Vagina (tissue), 2 donors: ENCODE measurements at regions not wholly inside any gene's neighbourhood (a gene's known extent, or its start where the extent isn't known, plus 50 kb on each side); places are given as distances from the start of the nearest gene placed in this dataset.
"Not testable (repeated sequence)": the region's sequence is repeated elsewhere in the genome, so short reads cannot be mapped to it uniquely, and the experiment has no call there.

Source experiments
- DNase-seq, 2 donors: peaks; one replicate each; pipeline ENCODE4 v3.0.0-alpha.2; 2017; ENCODE audit errors: extremely low spot score in 2 of 2
- H3K27ac ChIP-seq: fragments of 200-600 bp; sonication (generic); one replicate; pipeline ENCODE4 v1.5.1; 2019
- H3K27me3 ChIP-seq: fragments of 200-600 bp; sonication (generic); one replicate; pipeline ENCODE4 v1.5.1; 2019
- H3K36me3 ChIP-seq, 2 donors: fragments of 200-600 bp; sonication (generic); one replicate each; pipeline ENCODE4 v1.5.1; 2017 to 2019
- H3K4me1 ChIP-seq: fragments of 200-600 bp; sonication (generic); one replicate; pipeline ENCODE4 v1.5.1; 2019
- H3K4me3 ChIP-seq, 2 donors: fragments of 200-600 bp; sonication (generic); 1 replicate in 1 of 2; 2 replicates in 1 of 2; pipeline ENCODE4 v1.5.1; 2016 to 2019
- H3K9me3 ChIP-seq: fragments of 200-600 bp; sonication (generic); one replicate; pipeline ENCODE4 v1.5.1; 2019
- POLR2A ChIP-seq, 2 donors: fragments of 450-650 bp; IDR thresholded peaks; one replicate each; pipeline ENCODE4 v1.6.1; 2017; ENCODE audit warnings: antibody characterized with exemption in 2 of 2, mild to moderate bottlenecking in 2 of 2, moderate library complexity in 2 of 2
- POLR2AphosphoS5 ChIP-seq, 2 donors: sonication (generic); formaldehyde crosslinking; IDR thresholded peaks; one replicate each; pipeline ENCODE4 v1.9.0; 2017; ENCODE audit warnings: antibody characterized with exemption in 2 of 2, mild to moderate bottlenecking in 2 of 2, low read depth in 1 of 2; ENCODE audit not compliant: insufficient read depth in 1 of 2
- intact Hi-C: fragments of 100-400 bp; cut with DNase I; formaldehyde crosslinking; loops from one replicate; pipeline ENCODE4 v1.15.1; 2023
- TF ChIP-seq, protein P1 (sequence below), 3 experiments: fragments of 450-650 bp in 2 of 3; fragments of 200-600 bp in 1 of 3; sonication (generic) in 1 of 3; IDR thresholded peaks; one replicate each; pipeline ENCODE4 v1.5.1; 2017 to 2019; ENCODE audit warnings: antibody characterized with exemption in 3 of 3, mild to moderate bottlenecking in 2 of 3, moderate library complexity in 2 of 3

DNA sequence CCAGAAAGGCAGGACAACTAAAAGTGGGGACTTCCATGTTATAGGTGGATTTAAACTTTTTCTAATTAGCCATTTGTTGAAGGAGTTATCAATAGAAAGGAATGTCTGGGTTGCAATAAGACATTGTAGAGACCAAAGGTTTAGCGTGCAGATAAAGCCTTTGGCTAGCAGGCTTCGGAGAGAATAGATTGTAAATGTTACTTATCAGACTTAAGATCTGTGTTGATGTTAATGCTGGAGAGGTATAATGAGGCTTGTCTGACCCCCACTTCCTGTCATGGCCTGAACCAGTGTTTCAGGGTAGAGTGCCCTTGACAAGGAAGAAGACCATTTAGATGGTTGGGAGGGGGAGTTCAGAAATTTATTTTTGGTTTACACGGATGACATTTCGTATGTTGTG is 67.1 kb upstream of the SPIN4 start:
- H3K27me3 ChIP-seq = no peaks in the 10 kb centered on the region
- H3K4me3 ChIP-seq = no peak overlapping the region
- no peak overlapping the region for H3K27ac ChIP-seq
- intact Hi-C loops = no loop called here
- H3K9me3 ChIP-seq = no peaks in the 10 kb centered on the region
- no peaks in the 10 kb centered on the region for H3K4me1 ChIP-seq
- DNase-seq = no peak
- TF ChIP-seq, protein P1, sequence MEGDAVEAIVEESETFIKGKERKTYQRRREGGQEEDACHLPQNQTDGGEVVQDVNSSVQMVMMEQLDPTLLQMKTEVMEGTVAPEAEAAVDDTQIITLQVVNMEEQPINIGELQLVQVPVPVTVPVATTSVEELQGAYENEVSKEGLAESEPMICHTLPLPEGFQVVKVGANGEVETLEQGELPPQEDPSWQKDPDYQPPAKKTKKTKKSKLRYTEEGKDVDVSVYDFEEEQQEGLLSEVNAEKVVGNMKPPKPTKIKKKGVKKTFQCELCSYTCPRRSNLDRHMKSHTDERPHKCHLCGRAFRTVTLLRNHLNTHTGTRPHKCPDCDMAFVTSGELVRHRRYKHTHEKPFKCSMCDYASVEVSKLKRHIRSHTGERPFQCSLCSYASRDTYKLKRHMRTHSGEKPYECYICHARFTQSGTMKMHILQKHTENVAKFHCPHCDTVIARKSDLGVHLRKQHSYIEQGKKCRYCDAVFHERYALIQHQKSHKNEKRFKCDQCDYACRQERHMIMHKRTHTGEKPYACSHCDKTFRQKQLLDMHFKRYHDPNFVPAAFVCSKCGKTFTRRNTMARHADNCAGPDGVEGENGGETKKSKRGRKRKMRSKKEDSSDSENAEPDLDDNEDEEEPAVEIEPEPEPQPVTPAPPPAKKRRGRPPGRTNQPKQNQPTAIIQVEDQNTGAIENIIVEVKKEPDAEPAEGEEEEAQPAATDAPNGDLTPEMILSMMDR (IDR thresholded peaks at IDR 0.05) = no peak
- TF ChIP-seq POLR2A (IDR thresholded peaks at IDR 0.05) (no peak), POLR2AphosphoS5 (IDR thresholded peaks at IDR 0.05; ENCODE audit: insufficient read depth in 1 of 2, low read depth in 1 of 2) (no peak)
- no peaks in the 10 kb centered on the region for H3K36me3 ChIP-seq

DNA sequence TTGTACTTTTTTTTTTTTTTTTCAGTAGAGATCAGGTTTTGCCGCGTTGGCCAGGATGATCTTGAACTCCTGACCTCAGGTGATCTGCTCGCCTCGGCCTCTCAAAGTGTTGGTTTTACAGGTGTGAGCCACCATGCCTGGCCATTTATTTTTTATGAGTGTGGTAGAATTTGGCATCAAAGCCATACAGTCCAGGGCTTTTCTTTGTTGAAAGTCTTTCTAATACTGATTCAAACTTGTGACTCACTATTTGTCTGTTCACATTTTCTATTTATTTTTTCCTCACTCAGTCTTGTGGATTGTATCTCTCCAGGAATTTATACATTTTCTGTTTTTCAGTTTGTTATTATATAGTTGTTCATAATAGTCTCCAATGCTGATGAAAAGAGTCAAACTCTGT is 66.5 kb upstream of the SPIN4 start:
- TF ChIP-seq, protein P1 (IDR thresholded peaks at IDR 0.05) = no peak
- TF ChIP-seq POLR2AphosphoS5 (IDR thresholded peaks at IDR 0.05; ENCODE audit: insufficient read depth in 1 of 2, low read depth in 1 of 2) (no peak), POLR2A (IDR thresholded peaks at IDR 0.05) (no peak)
- no peak overlapping the region for H3K4me3 ChIP-seq
- intact Hi-C loops = no loop called here
- no peak overlapping the region for H3K27ac ChIP-seq
- DNase-seq = no peak
- no peaks in the 10 kb centered on the region for H3K9me3 ChIP-seq
- no peaks in the 10 kb centered on the region for H3K27me3 ChIP-seq
- no peaks in the 10 kb centered on the region for H3K36me3 ChIP-seq
- no peaks in the 10 kb centered on the region for H3K4me1 ChIP-seq

DNA sequence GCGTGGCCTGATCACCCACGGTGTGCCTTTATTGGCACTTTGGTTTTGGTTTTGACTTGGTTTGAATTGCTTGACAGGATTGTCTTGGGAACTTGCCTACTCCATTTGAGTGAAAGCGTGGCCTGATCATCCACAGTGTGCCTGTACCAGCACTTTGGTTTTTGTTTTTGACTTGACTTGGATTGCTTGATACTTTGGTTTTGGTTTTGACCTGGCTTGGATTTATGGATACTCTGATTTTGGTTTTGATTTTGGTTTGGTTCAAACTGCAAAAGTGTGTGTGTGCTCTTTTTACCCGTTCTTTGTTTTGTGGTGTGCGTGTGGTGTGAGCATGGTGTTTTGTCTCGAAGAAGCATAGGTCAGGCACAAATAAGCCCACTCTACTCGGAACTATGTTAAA is 58.8 kb upstream of the SPIN4 start:
- H3K36me3 ChIP-seq, H3K27ac ChIP-seq, DNase-seq, H3K4me1 ChIP-seq, H3K4me3 ChIP-seq, intact Hi-C loops, H3K9me3 ChIP-seq, H3K27me3 ChIP-seq: not testable (repeated sequence)

DNA sequence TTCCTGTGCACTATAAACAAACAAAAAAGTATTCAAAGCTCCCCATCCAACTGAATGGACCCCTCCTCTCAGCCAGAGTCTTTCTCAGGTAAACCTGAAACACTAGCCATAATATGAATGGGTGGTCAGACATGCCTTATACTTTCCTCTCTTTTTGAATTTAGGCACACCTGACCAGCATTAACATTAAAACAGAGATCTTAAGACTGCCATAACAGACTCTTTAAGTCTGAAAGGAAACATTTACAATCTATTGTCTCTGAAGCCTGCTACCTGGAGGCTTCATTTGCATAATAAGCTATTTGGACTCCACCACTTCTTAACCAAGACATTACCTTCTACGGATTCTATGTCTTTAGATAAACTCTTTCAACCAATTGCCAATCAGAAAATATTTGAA is 56.9 kb upstream of the SPIN4 start:
- Histone ChIP-seq H3K27me3 (no peaks in the 10 kb centered on the region), H3K36me3 (no peaks in the 10 kb centered on the region), H3K27ac (no peak overlapping the region), H3K4me1 (no peaks in the 10 kb centered on the region), H3K9me3 (no peaks in the 10 kb centered on the region), H3K4me3 (no peak overlapping the region)
- DNase-seq = no peak
- TF ChIP-seq POLR2AphosphoS5 (IDR thresholded peaks at IDR 0.05; ENCODE audit: insufficient read depth in 1 of 2, low read depth in 1 of 2) = no peak
- no peak for TF ChIP-seq POLR2A (IDR thresholded peaks at IDR 0.05)
- TF ChIP-seq, protein P1 (IDR thresholded peaks at IDR 0.05) = no peak
- intact Hi-C loops = no loop called here

DNA sequence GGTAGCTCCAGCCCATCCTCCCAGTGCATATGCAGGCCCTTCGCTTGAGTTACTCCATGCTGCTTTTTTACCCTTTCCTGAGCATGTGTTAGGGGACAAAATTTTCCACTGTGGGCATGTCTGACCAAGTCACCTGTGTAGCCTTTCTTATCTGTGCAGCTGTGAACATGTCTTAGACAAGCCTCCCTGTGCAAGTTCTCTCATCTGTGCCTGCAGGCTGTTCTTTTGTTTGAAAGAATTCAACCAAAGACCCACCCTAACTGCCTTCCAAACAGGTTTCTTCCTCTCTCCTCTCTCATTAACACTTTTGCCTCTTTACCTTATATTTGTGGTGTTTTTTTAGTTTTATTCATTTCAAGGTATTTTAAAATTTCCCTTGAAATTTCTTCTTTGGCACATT is 53.2 kb upstream of the SPIN4 start:
- H3K4me1 ChIP-seq = no peaks in the 10 kb centered on the region
- DNase-seq = no peak
- intact Hi-C loops = no loop called here

More for the DNA sequence above, 53.2 kb upstream of the SPIN4 start:
- Histone ChIP-seq H3K27ac (no peak overlapping the region), H3K4me3 (no peak overlapping the region), H3K36me3 (no peaks in the 10 kb centered on the region), H3K27me3 (no peaks in the 10 kb centered on the region), H3K9me3 (no peaks in the 10 kb centered on the region)
- TF ChIP-seq POLR2AphosphoS5 (IDR thresholded peaks at IDR 0.05; ENCODE audit: insufficient read depth in 1 of 2, low read depth in 1 of 2) = no peak
- TF ChIP-seq, protein P1 (IDR thresholded peaks at IDR 0.05) = no peak
